Omental fat pad (tissue), 3 donors: ENCODE measurements at regions not wholly inside any gene's neighbourhood (a gene's known extent, or its start where the extent isn't known, plus 50 kb on each side); places are given as distances from the start of the nearest gene placed in this dataset.

Source experiments
- ATAC-seq: fragments of 150-250 bp; one replicate; pipeline ENCODE4 v1.9.1; 2016; ENCODE audit warnings: mild to moderate bottlenecking, moderate library complexity; ENCODE audit not compliant: low FRiP score
- DNase-seq: peaks from one replicate; pipeline ENCODE4 v3.0.0-alpha.2; 2019; ENCODE audit warnings: low spot score
- CTCF ChIP-seq, 3 donors: fragments of 450-650 bp; IDR thresholded peaks; one replicate each; pipeline ENCODE4 v1.5.1; 2016 to 2017; ENCODE audit warnings: antibody characterized with exemption in 3 of 3, mild to moderate bottlenecking in 3 of 3, moderate library complexity in 2 of 3

- ATAC-seq (no peak), DNase-seq (no peak)
- TF ChIP-seq CTCF (IDR thresholded peaks at IDR 0.05) = no peak
Measured at GRCh38 chr5:54671681-54672080, 154.1 kb downstream of the SNX18 start.

GRCh38 chr5:54671111-54671531 is 153.6 kb downstream of the SNX18 start:
- ATAC-seq (peak; percentile 48), DNase-seq (no peak)
- no peak for TF ChIP-seq CTCF (IDR thresholded peaks at IDR 0.05)

GRCh38 chr5:54670281-54670680 is 152.7 kb downstream of the SNX18 start:
- TF ChIP-seq CTCF (IDR thresholded peaks at IDR 0.05) = no peak
- ATAC-seq (no peak), DNase-seq (no peak)

- ATAC-seq (no peak), DNase-seq (no peak)
- TF ChIP-seq CTCF (IDR thresholded peaks at IDR 0.05) = no peak
Measured at GRCh38 chr5:54669845-54670244, 152.3 kb downstream of the SNX18 start.

GRCh38 chr5:54669285-54669684 is 151.7 kb downstream of the SNX18 start:
- ATAC-seq (no peak), DNase-seq (no peak)
- no peak for TF ChIP-seq CTCF (IDR thresholded peaks at IDR 0.05)

- ATAC-seq = no peak
- no peak for DNase-seq
- TF ChIP-seq CTCF (IDR thresholded peaks at IDR 0.05) = no peak
Measured at GRCh38 chr5:54668096-54668495, 150.5 kb downstream of the SNX18 start.

- ATAC-seq = no peak
- TF ChIP-seq CTCF (IDR thresholded peaks at IDR 0.05) = no peak
- no peak for DNase-seq
Measured at GRCh38 chr5:54667136-54667535, 149.6 kb downstream of the SNX18 start.
